ENCODE measurements at regions not wholly inside any gene's neighbourhood (a gene's known extent, or its start where the extent isn't known, plus 50 kb on each side); places are given as distances from the start of the nearest gene placed in this dataset.

DNA sequence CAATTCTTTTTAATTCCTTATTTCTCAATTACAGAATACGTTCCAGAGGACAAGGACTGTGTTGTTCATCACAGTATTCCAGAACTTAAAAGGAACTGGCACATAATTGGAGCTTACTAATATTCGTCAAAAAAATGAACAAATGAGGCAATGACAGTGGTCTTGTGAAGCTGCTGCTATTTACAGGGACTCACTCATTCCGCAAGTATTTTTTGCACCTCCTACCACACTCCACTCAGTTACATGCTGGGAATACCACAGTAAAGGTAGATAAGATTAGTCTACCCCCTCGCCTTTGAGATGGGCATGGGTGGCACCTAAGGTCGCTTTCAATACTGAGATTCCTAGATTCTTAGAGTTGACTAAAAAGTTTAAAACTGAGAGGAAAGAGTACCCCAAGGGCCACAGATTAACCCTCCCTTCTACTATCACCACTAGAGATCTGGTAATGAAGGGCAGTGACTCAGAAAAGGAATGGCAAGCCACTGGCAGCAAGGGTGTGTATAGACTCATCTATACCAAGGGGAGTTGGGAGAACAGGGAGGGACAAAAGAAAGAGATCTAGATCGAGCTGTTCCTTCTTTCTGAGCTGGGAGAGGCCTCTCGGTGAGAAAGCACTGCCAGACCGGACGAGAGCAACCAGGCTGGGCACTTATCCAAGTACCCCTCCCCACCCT, 85.0 kb downstream of the RPL27A start:
- no peaks in the 10 kb centered on the region for H3K79me2 ChIP-seq (ENCODE audit: control insufficient read depth, low read length)
- no peak overlapping the region for H3K4me2 ChIP-seq (ENCODE audit: low read length)
- no peaks in the 10 kb centered on the region for H4K20me1 ChIP-seq (ENCODE audit: control insufficient read depth, insufficient read depth, low read depth, low read length)
- H3K4me1 ChIP-seq (ENCODE audit: control insufficient read depth, low read length) = no peaks in the 10 kb centered on the region
- peaks cover 3% of the 10 kb centered on the region; the same call in 1 of the 2 replicates for H3K27me3 ChIP-seq (ENCODE audit: control insufficient read depth, low read length)
- no peak overlapping the region for H3K27ac ChIP-seq (ENCODE audit: low read depth, low read length)
- H3K36me3 ChIP-seq (ENCODE audit: control insufficient read depth, low read length) = no peaks in the 10 kb centered on the region
- H3K4me3 ChIP-seq (ENCODE audit: low read length) = no peak overlapping the region
- TF ChIP-seq EZH2phosphoT487 (IDR thresholded peaks at IDR 0.05; ENCODE audit: borderline replicate concordance, low read length) = no peak
- TF ChIP-seq, protein P1, sequence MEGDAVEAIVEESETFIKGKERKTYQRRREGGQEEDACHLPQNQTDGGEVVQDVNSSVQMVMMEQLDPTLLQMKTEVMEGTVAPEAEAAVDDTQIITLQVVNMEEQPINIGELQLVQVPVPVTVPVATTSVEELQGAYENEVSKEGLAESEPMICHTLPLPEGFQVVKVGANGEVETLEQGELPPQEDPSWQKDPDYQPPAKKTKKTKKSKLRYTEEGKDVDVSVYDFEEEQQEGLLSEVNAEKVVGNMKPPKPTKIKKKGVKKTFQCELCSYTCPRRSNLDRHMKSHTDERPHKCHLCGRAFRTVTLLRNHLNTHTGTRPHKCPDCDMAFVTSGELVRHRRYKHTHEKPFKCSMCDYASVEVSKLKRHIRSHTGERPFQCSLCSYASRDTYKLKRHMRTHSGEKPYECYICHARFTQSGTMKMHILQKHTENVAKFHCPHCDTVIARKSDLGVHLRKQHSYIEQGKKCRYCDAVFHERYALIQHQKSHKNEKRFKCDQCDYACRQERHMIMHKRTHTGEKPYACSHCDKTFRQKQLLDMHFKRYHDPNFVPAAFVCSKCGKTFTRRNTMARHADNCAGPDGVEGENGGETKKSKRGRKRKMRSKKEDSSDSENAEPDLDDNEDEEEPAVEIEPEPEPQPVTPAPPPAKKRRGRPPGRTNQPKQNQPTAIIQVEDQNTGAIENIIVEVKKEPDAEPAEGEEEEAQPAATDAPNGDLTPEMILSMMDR (IDR thresholded peaks at IDR 0.05; ENCODE audit: low read depth, low read length, poor library complexity, severe bottlenecking) = no peak
- H3F3A ChIP-seq (ENCODE audit: control insufficient read depth, insufficient read depth) = no peaks in the 10 kb centered on the region
- H3K9me3 ChIP-seq (ENCODE audit: control insufficient read depth, insufficient read depth, low read length) = no peaks in the 10 kb centered on the region
- no peaks in the 10 kb centered on the region for H3K9me2 ChIP-seq (replicated peaks; ENCODE audit: control insufficient read depth, low read length)

DNA sequence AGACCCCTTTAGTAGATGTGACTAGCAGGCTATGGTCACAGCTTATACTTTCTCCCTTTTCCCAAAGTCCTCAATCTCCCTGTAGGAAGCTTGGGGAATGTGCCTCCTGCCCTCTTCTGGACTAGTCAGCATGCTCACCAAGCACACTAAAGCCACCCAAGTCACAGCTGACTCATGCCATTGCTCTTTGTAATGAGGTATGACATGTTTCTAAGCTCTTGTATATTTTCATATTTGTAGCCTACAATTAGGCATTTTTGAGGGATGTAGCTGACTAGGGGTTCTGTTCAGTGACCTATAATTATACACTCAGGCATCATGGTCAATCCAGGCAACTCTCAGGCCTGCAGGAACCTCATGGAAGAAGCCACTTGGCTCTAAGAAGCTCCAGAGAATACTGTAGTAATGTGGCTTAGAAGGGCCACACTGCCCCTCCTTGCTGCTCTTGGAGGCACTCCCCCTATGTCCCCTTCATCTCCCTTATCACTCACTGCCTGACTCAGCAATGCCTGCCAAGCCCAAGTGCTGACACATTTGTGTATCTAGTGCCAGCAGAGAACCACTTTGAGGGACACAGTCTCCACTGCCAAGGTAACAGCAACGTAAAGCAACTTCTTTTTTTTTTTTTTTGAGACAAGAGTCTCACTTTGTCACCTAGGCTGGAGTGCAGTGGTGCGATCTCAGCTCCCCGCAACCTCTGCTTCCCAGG, 86.2 kb downstream of the RPL27A start:
- H3K9me2 ChIP-seq (replicated peaks; ENCODE audit: control insufficient read depth, low read length) = no peaks in the 10 kb centered on the region
- H3F3A ChIP-seq (ENCODE audit: control insufficient read depth, insufficient read depth) = no peaks in the 10 kb centered on the region
- no peaks in the 10 kb centered on the region for H4K20me1 ChIP-seq (ENCODE audit: control insufficient read depth, insufficient read depth, low read depth, low read length)
- H3K27ac ChIP-seq (ENCODE audit: low read depth, low read length) = no peak overlapping the region
- no peak overlapping the region for H3K4me2 ChIP-seq (ENCODE audit: low read length)
- H3K79me2 ChIP-seq (ENCODE audit: control insufficient read depth, low read length) = no peaks in the 10 kb centered on the region
- TF ChIP-seq EZH2phosphoT487 (IDR thresholded peaks at IDR 0.05; ENCODE audit: borderline replicate concordance, low read length) = no peak
- TF ChIP-seq, protein P1 (IDR thresholded peaks at IDR 0.05; ENCODE audit: low read depth, low read length, poor library complexity, severe bottlenecking) = no peak
- H3K27me3 ChIP-seq (ENCODE audit: control insufficient read depth, low read length) = peaks cover 3% of the 10 kb centered on the region; the same call in 1 of the 2 replicates
- H3K36me3 ChIP-seq (ENCODE audit: control insufficient read depth, low read length) = no peaks in the 10 kb centered on the region
- no peaks in the 10 kb centered on the region for H3K9me3 ChIP-seq (ENCODE audit: control insufficient read depth, insufficient read depth, low read length)
- no peak overlapping the region for H3K4me3 ChIP-seq (ENCODE audit: low read length)
- H3K4me1 ChIP-seq (ENCODE audit: control insufficient read depth, low read length) = no peaks in the 10 kb centered on the region

DNA sequence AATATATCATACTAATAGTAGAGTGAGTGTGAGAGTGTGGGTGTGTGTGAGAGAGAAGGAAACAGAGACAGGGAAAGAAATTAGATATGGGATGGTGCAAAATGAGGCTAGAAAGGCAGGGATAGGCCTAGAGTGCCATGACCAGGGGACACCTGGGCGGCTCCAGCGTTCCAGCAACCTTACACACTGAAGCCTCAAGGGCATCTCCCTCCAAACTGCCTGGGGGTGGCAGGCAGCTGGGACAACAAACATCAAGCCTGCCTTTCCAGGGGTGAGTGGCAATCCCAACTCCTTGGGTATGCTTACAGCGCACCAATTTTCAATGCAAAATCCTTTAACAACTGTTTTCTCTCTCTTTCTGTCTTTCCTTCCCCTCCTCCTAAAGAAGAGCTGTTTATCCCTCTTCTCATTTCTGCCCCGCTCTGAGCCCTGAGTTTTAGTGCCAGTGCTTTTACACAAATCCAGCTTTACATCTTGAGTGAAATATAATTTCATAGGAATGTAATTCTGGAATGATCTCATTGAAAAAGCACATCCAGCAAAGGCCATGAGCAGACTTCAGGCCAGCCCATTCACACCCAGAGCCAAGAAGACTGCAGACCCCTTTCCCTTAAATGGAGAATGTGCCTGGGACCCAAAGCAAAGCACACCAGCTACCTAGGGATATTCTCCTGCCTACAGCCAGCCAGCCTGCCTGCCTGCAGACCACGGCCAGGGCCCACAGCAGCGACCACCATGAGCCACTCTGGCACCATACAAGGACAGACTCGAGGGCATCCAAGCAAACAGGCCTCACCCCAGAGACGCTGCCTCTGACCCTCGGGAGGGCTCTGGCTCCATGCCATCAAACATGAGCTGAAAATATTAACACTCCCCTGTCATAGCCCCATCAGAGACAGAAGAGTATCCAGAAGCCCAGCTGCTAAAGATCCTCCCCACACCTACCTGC, 90.3 kb downstream of the RPL27A start:
- no peaks in the 10 kb centered on the region for H3K36me3 ChIP-seq (ENCODE audit: control insufficient read depth, low read length)
- H3K4me1 ChIP-seq (ENCODE audit: control insufficient read depth, low read length) = peaks cover 4% of the 10 kb centered on the region
- no peaks in the 10 kb centered on the region for H3K9me2 ChIP-seq (replicated peaks; ENCODE audit: control insufficient read depth, low read length)
- H3K79me2 ChIP-seq (ENCODE audit: control insufficient read depth, low read length) = no peaks in the 10 kb centered on the region
- no peaks in the 10 kb centered on the region for H3K9me3 ChIP-seq (ENCODE audit: control insufficient read depth, insufficient read depth, low read length)
- no peak overlapping the region for H3K27ac ChIP-seq (ENCODE audit: low read depth, low read length)
- no peaks in the 10 kb centered on the region for H3F3A ChIP-seq (ENCODE audit: control insufficient read depth, insufficient read depth)
- no peaks in the 10 kb centered on the region for H3K27me3 ChIP-seq (ENCODE audit: control insufficient read depth, low read length)
- H3K4me3 ChIP-seq (ENCODE audit: low read length) = no peak overlapping the region
- no peak overlapping the region for H3K4me2 ChIP-seq (ENCODE audit: low read length)
- TF ChIP-seq, protein P1 (IDR thresholded peaks at IDR 0.05; ENCODE audit: low read depth, low read length, poor library complexity, severe bottlenecking) = no peak
- no peak for TF ChIP-seq EZH2phosphoT487 (IDR thresholded peaks at IDR 0.05; ENCODE audit: borderline replicate concordance, low read length)
- no peaks in the 10 kb centered on the region for H4K20me1 ChIP-seq (ENCODE audit: control insufficient read depth, insufficient read depth, low read depth, low read length)
